AG09319 (cell line): ENCODE measurements at regions not wholly inside any gene's neighbourhood (a gene's known extent, or its start where the extent isn't known, plus 50 kb on each side); places are given as distances from the start of the nearest gene placed in this dataset.

ENCODE experiments used
- DNase-seq: peaks from one replicate; pipeline ENCODE4 v3.0.0-alpha.2; 2010; ENCODE audit warnings: low read depth; ENCODE audit errors: extremely low read depth
- CTCF ChIP-seq: IDR thresholded peaks from 2 replicates; pipeline ENCODE4 v1.5.1; 2011; ENCODE audit warnings: low read depth, mild to moderate bottlenecking, inconsistent platforms, low read length, moderate library complexity

GRCh38 chr6:81816380-81816779 lies 63.9 kb upstream of the TENT5A start:
- DNase-seq = no peak
- no peak for TF ChIP-seq CTCF

DNA sequence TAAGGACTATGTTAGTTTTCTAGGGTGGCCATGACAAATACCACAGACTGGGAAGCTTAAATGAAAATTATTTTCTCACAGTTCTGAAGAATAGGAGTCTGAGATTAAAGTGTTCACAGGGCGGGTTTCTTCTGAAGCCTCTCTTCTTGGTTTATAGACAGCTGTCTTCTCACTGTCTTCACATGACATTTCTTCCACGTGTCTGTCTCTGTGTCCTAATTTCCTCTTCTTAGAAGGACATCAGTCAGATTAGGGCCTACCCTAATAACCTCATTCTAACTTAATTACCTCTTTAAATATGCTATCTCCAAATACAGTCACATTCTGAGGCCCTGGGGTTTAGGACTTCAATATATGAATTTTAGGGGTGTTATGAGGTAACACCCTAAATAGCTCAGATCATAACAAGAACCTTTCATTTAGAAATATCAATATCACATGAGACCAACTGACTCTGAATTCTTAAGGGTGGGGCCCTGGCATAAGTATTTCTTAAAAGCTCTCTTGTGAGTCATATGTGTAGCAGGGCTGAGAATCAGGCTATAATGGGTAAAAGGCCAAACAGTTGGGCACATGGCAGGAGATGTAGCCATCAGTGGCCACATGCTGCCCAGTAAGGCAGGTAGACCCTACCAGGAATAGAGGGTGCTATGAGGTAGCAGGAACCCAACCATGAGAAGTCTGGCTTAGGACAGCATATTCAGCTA lies 62.0 kb upstream of the TENT5A start:
- no peak for DNase-seq
- no peak for TF ChIP-seq CTCF

GRCh38 chr6:81813305-81813704 lies 60.8 kb upstream of the TENT5A start:
- no peak for TF ChIP-seq CTCF
- DNase-seq = no peak

DNA sequence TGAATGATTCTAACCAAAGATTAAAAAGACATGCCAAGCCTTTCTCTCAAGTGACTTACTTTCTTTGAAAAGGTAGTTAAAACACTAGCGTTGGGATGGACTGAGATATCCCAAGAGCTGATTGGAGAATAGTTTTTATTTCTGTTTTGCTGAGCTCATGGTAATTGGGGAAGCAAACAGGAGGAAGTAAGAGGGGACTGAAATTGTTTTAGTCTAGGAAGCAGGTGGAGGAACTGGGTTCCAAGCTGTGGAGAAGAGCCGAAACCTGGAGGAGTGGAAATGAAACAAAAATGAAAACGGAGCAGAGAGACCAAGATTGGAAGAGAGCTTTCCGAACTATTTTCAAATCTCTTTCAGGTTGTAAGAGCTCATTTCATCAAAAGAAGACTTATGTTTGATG lies 59.9 kb upstream of the TENT5A start:
- no peak for DNase-seq
- no peak for TF ChIP-seq CTCF

DNA sequence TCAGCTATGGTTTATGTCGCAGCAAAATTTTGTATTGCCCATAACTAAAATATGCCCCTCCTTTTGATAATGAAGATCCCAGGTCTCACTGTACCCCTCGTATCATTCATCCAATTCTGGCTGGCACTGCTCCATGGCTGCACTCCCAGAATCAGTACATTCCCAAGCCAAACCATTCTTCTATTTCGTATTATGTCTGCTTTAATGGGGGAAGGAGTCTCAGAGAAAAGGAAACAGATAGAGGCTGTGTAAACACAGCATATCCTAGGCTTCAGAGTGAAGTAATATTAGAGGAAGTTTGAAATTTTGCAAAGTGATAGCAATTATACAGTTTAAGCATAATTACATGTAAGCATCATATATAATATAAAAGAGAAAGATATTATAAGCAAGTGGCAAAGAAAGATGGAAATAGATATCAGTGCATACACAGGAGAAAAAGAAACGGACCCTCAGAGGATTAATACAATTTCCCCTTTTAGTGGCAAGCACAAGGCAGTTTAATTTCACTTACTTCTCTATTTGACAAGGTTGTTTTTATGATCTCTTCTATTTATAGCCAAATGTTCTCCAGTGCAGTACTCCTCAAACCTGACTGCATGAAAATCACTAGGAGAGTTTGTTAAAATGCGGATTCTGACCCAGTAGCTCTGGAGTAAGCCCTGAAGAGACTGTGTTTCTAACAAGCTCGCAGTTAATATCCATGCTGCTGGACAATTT lies 56.5 kb upstream of the TENT5A start:
- no peak for DNase-seq
- no peak for TF ChIP-seq CTCF

DNA sequence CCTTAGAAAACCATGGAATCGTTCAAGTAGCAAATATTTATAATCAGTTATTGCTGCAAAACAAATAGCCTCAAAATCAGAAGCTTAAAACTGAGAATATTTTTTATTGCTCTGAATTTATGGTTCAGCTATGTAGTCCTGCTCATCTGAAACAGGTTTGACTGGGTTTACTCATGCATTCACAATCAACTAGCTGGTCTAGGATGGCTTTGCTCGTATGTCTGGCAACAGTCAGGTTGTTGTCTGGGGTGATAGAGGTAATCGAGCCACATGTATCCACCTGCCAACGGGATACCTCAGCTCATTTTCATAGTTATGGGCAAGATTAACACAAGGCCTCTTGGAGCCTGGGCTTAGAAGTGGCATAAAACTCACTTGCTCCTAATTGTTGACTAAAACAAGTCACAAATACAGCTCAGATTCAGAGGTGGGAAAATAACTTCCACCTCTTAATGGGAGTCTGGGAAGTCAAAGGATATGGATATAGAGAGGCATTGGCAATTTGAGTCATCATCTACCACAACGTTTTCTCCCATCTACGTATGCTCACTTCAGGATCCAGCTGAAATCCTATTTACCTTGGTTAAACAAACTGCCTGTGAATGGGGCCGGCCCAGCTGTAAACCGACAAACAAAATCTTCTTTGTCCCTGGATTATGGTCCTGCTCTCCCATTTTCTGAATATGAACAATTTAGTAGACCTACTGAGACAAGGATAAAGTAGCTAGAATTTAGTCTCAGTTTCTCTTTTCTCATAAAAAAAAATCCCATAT lies 54.5 kb upstream of the TENT5A start:
- no peak for TF ChIP-seq CTCF
- DNase-seq = no peak

- TF ChIP-seq CTCF = no peak
- DNase-seq = no peak
Observed at GRCh38 chr6:81802356-81802755, 49.9 kb upstream of the TENT5A start.
